Fibroblast of the conjunctiva (primary cell): ENCODE measurements at regions not wholly inside any gene's neighbourhood (a gene's known extent, or its start where the extent isn't known, plus 50 kb on each side); places are given as distances from the start of the nearest gene placed in this dataset.
A peak's percentile ranks its signal among the peaks of the same experiment; 100 is the strongest.
"Not testable (repeated sequence)": the region's sequence is repeated elsewhere in the genome, so short reads cannot be mapped to it uniquely, and the experiment has no call there.

Experiments used
- DNase-seq: peaks from one replicate; pipeline ENCODE4 v3.0.0-alpha.2; 2010; ENCODE audit warnings: low read depth

DNA sequence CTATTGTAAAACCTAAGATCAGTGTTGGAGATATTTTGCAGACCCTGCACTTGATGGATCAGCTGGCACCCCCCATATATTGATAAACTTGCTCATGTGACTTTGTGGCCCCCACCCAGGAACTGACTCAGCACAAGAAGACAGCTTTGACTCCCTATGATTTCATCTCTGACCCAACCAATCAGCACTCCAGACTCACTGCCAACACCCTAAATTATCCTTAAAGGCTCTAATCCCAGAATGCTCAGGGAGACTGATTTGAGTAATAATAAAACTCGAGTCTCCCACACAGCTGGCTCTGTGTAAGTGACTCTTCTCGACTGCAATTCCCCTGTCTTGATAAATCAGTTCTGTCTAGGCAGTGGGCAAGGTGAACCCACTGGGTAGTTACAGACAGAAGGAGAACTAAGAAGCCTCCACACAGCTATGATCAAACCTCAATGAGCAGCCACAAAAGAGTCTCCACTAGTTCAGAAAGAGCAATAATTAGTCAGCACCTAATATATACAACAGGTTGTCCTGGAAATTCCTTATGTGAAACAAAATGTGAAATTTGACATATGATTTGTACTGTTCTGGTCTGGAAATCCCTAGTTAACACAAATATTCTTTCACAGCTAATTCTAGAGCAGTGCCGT, 52.2 kb downstream of the ACTL7B start:
- no peak for DNase-seq

DNA sequence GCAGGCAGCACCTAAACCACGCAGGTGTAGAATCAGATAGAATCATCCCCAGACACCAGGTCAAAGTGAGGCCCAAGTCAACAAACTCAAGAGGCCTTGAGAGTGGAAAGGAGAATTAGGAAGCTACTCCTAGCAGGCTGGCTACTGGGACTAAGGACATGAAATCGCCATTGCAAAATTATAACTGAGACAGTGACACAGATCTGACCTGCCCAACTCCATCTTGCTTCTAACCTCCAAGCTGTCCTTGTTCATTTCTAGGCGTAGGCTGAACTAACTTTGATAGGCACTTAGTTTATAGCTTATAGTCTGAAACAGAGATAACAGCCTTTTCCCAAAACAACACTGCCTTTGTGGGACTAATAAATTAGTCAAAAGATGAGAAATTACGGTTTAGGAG, 52.8 kb downstream of the ACTL7B start:
- DNase-seq = no peak

DNA sequence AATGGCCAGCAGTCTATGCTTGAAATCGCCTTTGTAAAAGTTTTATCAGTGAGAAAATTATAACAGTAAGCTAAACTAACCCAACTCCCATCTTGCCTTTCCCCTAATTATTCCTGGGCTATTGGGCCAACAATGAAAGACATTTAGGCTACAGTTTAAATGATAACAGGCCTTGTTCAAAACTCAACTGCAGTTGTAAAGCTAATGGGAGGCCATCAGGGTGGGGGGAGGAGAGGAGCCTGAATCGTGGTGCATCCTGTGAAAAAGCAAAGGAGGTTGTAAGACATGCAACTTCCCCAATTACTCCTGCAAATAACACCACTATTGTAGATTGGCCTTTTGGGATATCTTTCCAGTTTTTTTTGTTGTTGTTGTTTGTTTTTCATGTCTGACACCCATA, 53.8 kb downstream of the ACTL7B start:
- no peak for DNase-seq

DNA sequence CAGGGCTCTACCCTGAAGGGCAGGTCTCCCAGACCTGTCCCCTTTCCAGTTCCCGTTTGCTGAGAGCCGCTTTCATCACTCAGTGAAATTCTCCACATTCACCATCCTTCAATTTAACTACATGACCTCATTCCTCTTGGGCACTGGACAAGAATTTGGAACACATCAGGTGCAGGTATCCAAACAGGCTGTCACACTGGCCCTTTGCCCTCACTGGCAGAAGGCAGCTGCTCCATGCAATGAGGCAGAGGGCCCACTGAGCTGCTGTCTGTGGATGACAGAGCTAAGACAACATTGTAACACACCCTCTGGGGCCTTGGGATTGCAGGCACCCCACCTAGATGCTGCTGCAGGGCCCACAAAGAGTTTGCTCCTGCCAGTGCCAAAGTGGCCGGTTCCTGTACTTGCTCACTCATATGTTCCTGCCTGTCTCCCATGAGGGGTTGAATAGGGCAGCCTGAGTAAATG, 55.1 kb downstream of the ACTL7B start:
- no peak for DNase-seq

DNA sequence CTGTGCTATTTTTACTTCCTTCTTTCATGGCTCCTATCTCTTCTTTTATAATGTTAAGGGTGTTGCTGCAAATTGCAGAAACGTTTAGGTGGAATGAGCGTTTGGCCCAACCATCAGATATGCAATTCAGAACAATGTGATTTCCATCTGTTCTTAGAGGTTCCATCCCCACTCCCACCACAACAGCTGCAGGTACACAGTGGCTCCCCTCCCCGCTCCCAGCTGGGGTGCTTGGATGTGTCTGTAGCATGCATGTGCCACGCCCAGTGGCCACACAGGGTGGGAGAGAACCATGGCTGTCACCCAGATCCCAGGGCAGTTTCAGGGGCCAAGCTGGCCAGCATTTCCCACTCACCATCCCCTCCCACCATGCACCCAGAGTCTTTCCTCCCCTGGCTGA, 62.2 kb downstream of the ACTL7B start:
- no peak for DNase-seq

DNA sequence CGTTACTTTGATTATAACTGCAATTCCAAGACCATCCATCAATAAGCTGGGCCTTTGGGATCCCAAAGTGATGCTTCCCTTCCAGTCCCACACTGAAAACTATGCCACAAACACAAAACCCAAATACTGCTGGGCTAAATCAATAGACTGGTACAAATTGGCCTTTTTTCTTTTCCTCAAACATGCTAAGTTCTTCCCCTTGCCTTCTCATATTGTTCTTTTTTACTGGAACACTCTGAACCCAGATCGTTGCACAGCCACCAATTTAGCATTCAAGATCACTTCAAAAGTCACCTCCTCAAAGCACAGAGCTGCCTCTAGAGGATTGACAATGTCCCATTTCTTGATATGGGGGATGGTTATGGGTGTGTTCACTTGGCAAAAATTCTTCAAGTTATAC, 66.0 kb downstream of the ACTL7B start:
- no peak for DNase-seq

DNA sequence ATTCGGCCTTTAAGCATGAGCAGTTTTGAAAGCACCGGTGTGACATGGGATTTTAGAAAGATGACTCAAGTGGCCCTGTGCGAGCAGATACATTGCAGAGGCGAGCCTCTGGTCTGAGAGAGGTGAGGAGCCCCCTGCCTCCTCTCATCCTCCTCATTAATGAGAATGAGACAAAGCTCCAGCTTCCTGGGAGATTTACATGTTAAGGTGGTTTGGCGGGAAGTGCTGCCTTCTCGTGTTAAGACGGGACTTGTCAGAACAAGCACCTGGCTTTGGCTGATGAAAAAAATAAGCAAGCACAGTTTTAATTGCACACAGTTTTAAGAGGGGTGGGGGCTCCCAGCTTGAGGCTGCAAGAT, 68.1 kb downstream of the ACTL7B start:
- DNase-seq = no peak

DNA sequence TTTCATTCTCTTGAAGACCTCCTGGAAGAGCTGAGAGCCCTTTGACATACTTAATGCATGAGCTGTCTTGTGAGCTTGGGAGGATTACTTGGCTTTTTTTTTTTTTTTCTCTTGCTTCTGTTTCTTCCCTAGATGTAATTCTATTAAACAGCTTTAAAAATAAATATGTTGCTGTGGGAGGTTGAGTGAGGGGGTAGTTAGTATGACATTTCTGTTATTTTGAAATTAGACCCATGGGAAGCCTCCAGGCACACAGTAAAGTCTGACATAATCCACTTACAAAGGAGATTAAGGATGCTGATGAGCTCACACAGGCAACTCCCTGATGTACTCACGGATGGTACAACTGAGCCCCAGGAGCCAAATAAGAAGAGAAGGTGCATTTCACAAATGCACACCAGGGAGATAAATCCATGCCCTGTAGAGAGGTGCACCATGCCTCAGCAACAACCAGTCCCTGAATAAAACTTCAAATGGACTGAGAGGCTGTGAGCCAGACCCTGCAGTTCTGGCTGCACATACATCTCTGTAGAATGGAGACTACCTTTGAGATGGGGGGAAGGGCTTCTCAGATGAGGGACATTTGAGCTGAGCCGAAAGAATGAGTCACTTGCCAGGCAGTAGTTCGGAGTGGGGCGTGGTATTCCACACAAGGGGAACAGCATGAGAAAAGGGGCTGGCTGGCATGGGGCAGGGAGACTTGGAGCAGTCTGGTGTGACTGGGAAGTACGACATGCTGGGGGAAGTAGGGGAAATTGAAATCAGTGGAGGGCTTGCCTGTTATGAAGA, 68.7 kb downstream of the ACTL7B start:
- peak; percentile 17 for DNase-seq

DNA sequence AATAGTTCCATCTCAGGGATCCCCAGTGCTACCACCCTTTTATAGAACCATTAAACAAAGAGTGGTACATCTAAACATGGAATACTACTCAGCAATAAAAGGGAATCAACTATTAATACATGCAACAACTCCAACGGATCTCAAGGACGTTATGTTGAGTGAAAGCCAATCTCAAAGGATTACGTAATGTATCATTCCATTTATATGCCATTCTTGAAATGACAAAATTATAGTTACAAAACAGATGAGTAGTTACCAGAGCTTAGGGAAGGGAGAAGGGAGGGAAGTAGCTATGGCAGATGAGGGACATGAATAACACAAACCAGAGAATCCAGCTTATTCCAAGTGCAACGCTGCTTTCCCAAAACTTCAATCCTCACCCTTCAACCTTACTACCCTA, 69.5 kb downstream of the ACTL7B start:
- no peak for DNase-seq

DNA sequence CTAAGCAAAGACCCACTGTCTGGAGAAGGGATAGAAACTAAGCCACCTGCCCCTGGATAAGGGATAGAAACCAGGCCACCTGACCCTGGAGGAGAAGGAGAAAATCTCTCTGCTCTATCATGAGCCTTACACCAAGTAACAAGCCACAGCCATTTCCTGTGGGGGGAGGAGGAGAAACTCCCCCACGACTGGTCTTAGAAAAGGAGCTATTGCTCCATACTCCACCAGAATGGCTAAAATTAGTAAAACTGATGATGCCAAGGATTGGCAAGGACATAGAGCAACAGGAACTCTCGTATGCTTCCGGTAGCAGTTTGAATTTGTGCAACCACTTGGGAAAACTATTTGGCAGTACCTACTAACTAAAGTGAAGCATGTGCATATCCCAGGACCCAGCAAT, 70.8 kb downstream of the ACTL7B start:
- DNase-seq = peak; percentile 12

DNA sequence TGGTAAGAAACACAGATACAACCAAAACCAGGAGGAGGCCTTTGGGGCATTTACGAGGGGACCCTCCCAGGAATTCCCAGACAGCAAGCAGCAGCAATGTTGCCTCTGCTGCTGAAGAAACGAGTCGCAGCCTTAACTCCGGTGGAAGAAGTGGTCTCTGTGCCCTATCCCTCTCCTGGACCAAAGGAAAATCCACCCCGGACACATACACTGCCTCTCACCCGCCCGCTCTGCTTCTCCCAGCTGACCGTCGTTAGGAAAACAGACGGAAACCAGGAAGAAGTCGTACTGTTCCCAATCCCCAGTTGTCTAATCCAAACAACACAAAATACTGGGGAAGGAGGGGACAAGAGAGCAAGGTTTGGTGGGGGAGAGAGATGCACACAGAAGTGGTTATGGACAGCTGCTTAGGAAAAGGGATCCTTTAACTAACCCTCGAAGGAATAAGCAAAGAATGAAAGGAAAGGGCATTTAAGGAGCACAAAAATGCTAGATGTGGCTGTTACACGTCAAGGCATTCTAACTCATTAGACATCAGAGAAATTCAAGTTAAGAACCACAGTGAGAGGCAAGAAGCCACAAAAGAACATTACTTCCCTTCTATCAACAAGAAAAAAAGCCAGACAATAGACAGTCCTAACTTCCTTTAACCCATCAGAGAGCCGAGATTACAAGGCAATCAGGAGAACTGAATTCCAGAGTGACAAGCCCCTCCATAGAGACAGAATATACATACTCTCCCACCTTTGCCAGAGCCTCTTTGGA, 71.9 kb downstream of the ACTL7B start:
- DNase-seq = no peak

DNA sequence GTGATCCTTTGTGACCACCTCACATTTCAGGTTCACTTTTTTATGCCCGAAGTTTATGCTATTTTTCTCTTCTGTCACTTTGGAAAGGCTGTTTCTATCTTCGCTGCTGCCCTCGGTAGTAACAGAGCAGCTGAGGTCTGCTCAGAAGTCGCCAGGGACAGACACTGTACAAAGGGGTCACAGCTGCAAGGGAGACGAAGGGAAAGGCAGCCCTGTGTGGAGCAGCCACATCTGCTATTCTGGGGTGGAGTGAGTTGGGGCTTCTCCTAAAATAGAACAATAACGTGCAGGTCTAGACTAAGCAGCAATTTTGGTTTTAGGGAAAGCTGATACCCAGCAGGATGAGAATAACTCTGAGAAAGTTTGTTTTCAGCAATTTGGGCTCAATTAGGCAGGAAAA, 72.5 kb downstream of the ACTL7B start:
- DNase-seq = no peak

DNA sequence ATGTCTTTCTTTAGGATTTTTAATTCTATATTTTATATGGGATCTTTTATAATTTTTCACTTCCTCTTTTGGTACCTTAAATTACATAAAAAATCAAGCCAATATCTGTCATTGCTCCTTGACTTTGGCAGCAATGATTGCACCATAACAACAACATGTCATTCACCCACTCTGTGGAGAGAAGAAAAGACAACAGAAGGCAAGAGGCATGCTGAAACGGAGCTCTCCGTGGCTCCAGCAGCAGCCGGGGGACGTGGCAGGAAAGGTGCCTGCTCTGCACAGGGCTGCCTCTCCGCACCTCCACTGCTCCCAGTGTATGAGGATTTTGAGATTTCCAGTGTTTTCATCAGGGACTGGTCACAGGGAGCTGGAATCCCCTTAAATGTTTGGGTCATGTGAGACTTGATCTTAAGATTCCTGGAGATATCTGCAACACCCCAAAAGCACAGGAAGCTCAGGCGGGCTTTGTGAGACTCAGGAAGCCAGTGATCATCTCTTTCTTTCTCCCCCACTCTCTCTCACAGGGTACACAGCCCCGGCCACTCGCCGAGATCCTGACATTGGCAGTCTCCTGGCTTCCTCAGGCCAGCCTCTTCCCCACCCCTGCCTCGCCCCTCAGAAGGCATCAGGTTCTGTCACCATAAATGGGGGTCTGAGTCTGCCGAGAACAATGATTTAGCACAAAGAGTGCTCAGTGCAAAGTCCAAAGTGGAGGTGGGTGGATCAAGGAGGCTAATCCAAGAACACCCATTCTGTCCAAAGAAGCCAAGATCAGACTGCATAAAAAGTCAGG, 74.6 kb downstream of the ACTL7B start:
- DNase-seq = no peak

DNA sequence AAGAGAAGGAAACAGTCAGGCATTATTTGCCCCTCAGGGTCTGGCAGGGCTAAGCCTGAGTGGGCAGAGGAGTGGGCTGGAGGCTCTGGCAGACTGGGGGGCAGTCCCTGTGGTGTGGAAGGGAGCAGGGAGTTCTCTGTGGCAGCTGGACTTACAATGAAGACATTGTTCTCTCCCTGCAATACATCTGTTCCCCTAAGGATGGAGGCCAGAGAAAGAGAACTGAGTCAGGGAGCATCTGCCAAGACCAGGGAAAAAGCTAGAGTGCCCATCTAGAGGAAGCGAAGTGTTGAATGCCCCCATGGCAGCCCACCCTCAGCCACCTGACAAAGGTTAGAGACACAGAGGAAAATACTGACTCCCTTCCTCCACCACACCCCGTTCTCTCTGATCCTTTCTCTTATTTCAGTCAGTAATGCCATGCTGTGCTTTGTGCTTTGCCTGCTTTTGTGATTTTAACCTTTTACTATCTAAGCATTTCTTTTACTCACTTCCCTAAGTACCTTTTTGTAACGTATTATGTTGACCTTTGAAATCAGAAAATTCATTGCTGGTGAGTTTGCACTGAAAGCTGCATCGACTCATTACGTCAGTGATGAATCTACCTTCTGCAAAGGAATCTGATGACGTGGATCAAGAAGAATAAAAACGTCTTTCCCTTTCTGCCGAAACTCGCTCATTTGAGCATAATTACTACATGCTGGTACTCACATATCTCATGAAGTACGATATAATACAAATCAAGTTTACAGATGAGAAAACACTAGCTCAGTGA, 76.0 kb downstream of the ACTL7B start:
- no peak for DNase-seq

DNA sequence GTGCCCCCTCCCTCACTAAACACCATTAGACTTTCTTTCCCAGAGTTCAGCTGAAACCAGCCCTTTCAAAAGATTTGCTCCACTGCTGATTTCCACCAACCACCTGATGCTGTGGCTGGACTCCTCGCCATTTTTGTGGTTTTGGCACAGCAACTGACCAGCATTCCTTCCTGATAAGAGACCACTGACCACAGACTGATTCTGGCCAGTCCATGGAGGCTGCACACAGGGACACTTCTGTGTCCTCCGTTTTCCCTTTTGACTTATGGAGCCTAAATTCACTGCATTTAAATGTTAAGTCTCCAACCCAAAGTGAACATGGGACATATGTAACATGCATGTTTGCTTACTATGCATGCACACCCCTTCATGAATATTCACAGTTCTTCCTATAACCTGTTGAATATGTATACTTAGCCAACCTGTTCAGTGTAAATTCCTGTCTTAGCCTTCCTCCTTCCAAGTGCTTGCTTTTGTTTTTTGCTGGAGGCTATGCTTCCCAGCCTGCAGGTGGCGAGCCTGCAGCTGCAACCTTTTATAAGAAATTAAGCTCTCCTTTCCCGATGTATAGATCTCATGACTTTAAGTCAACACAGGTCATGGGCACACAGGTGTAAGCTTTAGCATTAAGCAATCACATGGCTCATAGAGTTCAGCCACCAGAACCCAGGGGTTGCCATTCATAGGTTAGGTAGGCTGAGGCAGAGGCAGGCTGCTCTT, 78.7 kb downstream of the ACTL7B start:
- DNase-seq = no peak

DNA sequence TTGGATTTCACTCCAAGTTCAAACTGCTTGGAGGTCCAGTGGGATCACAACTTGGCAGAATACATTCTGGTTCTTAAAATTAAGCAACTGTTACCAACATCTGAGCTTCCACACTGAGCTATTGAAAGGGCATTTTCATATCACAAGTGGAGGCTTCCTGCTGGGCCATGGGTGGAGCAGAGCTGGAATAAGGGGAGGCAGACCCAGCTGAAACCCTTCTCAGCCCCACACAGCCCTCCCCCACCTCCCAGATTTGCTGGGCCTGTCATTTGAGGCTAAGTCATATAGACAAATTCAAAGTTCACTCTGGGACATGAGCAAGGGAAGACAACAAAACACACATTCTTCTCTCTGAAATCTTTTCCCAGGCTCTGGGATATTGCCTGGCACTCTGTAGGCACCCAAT, 79.9 kb downstream of the ACTL7B start:
- peak; percentile 10 for DNase-seq

DNA sequence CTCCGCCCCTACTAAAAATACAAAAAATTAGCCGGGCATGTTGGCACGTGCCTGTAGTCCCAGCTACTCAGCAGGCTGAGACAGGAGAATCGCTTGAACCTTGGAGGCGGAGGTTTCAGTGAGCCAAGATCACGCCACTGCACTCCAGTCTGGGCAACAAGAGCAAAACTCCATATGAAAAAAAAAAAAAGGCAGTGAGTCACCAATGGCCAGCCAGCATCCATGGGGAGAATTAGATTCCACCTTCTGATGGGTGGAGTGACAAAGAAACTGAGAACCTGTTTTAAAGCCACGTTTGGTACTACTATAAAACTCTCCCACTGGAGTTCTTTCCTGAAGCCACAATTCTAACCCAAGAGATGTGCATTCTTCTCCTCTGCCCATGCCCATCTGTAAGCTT, 81.7 kb downstream of the ACTL7B start:
- not testable (repeated sequence) for DNase-seq

DNA sequence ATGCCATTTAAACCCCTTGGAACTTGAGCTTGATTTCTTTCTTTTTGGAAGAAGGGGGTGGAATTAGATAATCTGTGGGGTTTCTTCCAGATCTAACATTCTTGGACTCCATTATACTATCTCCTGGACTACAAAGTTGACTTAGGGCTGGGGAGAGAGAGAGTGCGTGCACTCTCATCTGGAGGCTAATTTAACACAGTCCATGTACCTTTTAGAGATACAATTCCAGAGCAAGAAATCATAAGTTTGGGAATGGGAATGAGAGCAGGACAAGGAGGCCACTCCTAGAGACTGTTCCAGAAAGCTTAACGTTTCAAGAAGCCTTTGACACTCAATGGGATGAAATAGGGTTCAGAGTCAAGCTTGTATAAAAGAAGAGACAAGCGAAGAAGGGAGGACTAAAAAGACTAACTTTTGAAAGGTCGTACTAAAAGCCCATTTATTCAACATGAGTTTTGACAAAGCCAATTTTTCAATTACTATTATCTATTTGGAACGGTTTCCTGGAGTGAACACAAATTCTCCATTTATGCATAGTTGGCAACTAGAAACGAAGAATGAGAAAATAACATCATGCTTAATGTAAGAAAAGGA, 83.4 kb downstream of the ACTL7B start:
- no peak for DNase-seq

DNA sequence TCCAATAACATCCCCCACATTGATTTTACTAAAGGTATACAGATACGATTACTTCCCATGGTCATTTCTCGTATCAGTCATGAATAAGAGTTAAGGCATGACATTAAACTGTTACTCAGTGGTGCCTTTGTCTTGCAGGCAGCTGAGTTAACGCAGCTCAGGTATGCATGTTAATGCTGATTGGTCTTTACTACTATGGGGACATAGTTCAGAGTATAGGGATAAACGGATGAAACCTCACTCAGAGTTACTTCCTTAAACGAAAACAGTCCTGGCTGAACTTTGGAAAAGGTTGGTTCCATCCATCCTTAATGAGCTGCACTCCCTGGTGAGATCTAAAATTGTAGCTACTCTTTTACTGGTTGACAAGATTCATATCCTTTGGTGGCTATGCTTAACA, 87.0 kb downstream of the ACTL7B start:
- DNase-seq = no peak

DNA sequence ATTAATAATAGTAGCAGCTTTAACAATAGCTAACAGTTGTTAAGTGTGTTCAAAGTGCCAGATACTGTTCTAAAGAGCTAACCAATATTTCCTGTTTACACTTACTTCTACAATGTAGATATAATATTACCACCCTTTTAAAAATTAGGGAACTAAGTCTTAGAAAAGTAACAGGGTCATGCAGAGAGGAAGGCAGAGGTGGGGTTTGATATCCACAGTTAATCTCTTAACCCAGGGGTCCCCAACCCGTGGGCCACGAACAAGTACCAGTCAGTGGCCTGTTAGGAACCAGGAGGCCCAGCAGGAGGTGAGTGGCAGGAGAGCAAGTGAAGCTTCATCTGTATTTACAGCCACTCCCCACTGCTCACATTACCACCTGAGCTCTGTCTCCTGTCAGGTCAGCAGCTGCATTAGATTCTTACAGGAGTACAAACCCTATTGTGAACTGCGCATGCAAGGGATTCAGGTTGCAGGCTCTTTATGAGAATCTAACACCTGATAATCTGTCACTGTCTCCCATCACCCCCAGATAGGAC, 89.1 kb downstream of the ACTL7B start:
- no peak for DNase-seq
